Loucy (cell line): ENCODE measurements at regions not wholly inside any gene's neighbourhood (a gene's known extent, or its start where the extent isn't known, plus 50 kb on each side); places are given as distances from the start of the nearest gene placed in this dataset.

Experiments
- EZH2phosphoT487 ChIP-seq: fragments of 200-600 bp; IDR thresholded peaks from 2 replicates; pipeline ENCODE4 v1.6.1; 2018; ENCODE audit warnings: antibody characterized with exemption, mild to moderate bottlenecking, moderate library complexity, borderline replicate concordance
- TF ChIP-seq, protein P1 (sequence below): fragments of 200-600 bp; sonication (generic); conservative IDR thresholded peaks from 2 replicates; pipeline ENCODE4 v1.5.1; 2014; ENCODE audit warnings: mild to moderate bottlenecking, antibody characterized with exemption, low read length

DNA sequence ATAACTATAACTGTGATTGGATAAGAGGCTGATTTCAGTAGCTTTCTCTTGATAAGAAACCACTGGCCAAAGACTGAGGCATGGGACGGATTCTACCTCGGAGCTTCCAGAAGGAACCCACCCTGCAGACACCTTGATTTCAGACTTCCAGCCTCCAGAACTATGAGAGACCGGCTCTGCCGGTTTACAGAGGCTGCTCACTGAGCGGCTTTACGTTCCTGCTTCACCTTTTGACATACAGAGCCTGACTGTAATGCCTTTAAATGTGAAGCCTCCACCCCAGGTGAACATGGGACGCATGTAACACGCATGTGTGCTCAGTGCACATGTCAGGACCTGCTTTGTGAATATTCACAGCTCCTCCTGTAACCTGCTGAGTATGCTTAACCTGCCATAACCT is 361.5 kb downstream of the CTTN start:
- TF ChIP-seq EZH2phosphoT487, result no peak
- TF ChIP-seq, protein P1, sequence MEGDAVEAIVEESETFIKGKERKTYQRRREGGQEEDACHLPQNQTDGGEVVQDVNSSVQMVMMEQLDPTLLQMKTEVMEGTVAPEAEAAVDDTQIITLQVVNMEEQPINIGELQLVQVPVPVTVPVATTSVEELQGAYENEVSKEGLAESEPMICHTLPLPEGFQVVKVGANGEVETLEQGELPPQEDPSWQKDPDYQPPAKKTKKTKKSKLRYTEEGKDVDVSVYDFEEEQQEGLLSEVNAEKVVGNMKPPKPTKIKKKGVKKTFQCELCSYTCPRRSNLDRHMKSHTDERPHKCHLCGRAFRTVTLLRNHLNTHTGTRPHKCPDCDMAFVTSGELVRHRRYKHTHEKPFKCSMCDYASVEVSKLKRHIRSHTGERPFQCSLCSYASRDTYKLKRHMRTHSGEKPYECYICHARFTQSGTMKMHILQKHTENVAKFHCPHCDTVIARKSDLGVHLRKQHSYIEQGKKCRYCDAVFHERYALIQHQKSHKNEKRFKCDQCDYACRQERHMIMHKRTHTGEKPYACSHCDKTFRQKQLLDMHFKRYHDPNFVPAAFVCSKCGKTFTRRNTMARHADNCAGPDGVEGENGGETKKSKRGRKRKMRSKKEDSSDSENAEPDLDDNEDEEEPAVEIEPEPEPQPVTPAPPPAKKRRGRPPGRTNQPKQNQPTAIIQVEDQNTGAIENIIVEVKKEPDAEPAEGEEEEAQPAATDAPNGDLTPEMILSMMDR, result no peak
